Thoracic aorta (tissue), 2 donors: ENCODE measurements at regions not wholly inside any gene's neighbourhood (a gene's known extent, or its start where the extent isn't known, plus 50 kb on each side); places are given as distances from the start of the nearest gene placed in this dataset.
A peak's percentile ranks its signal among the peaks of the same experiment; 100 is the strongest.
"Not testable (repeated sequence)": the region's sequence is repeated elsewhere in the genome, so short reads cannot be mapped to it uniquely, and the experiment has no call there.

Experiments
- ATAC-seq: fragments of 150-250 bp; one replicate; pipeline ENCODE4 v1.8.0; 2017; ENCODE audit warnings: low read depth; ENCODE audit not compliant: insufficient number of reproducible peaks, low FRiP score
- DNase-seq: peaks from one replicate; pipeline ENCODE4 v3.0.0-alpha.2; 2020; ENCODE audit warnings: low spot score
- H3K27ac ChIP-seq, 2 donors: fragments of 200-600 bp; sonication (generic); 1 replicate in 1 of 2; 2 replicates in 1 of 2; pipeline ENCODE4 v1.5.1; 2016; ENCODE audit warnings: mild to moderate bottlenecking in 2 of 2, moderate library complexity in 2 of 2
- H3K27me3 ChIP-seq: fragments of 200-600 bp; sonication (generic); replicated peaks from 2 replicates; pipeline ENCODE4 v1.6.0; 2016; ENCODE audit warnings: mild to moderate bottlenecking; ENCODE audit not compliant: insufficient read depth
- H3K36me3 ChIP-seq: fragments of 200-600 bp; sonication (generic); one replicate; pipeline ENCODE4 v1.5.1; 2016
- H3K4me1 ChIP-seq, 2 donors: fragments of 200-600 bp; sonication (generic); 1 replicate in 1 of 2; 2 replicates in 1 of 2; pipeline versions ENCODE4 v1.5.1 to v1.6.0; 2016; ENCODE audit warnings: low read depth in 2 of 2, mild to moderate bottlenecking in 1 of 2; ENCODE audit not compliant: control insufficient read depth in 1 of 2
- H3K4me3 ChIP-seq: fragments of 200-600 bp; sonication (generic); 2 replicates; pipeline ENCODE4 v1.5.1; 2016; ENCODE audit warnings: mild to moderate bottlenecking
- H3K9me3 ChIP-seq: fragments of 200-600 bp; sonication (generic); 2 replicates; pipeline ENCODE4 v1.5.1; 2016

DNA sequence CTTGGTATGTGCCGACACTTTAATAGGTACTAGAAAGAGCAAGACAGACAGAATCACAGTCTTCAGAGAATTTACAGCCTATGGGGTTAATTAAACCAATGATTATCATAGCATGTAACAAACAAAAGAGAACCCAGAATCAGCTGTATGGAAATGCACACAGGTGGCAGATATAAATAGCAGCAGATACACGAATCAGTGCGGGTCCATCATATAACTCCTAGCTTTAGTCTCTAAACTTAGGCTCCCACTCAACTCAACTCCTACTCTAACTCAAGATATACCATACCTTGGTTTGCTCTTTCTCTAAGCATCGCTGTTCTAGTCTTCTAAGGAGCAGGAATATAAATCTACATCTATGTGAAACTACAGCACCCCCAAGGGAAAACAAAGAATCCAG is 132.0 kb upstream of the NBPF26 start:
- not testable (repeated sequence) for H3K27me3 ChIP-seq, H3K36me3 ChIP-seq, H3K9me3 ChIP-seq, H3K4me3 ChIP-seq, DNase-seq, ATAC-seq, H3K27ac ChIP-seq, H3K4me1 ChIP-seq

DNA sequence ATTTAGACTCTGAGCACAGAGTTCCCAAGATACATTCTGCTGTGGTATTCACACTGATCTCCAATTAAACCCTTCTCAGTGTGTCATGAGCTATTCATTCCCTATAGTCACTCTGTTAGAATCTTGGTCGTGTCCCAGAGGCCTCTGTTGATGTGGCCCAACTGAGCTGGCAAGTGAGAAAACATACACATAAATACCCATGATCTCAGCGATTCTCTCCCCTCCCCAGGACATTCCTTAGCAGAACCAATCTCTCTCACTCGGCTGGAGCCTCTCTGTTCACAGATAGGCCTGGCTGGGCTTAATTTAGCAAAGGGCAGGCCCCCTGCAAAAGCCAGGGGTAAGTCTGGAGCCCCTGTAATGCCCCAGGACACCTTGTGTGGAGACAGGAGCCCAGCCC is 130.8 kb upstream of the NBPF26 start:
- H3K4me3 ChIP-seq, H3K36me3 ChIP-seq, H3K27me3 ChIP-seq, H3K27ac ChIP-seq, H3K4me1 ChIP-seq, DNase-seq, H3K9me3 ChIP-seq: not testable (repeated sequence)
- peak; percentile 99 for ATAC-seq

DNA sequence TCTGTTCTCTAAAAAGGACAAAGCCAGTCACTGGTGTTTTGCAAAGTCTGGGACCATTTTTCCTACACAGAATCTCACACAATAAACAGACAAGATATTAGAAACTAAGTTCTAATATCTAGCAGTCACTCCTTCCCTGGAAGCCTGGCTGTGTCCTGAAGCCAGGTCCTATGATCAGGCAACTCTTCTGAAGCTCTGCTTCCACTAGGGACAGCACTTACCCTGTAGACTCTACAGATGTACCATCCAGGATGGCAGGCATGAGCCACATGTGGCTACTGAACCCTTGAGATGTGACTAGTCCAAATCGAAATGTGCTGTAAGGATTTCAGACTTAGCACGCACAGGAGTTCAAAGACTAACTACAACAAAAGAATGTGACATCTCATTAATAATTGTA is 130.1 kb upstream of the NBPF26 start:
- DNase-seq, H3K9me3 ChIP-seq, H3K4me1 ChIP-seq, H3K27me3 ChIP-seq, H3K27ac ChIP-seq, H3K4me3 ChIP-seq, ATAC-seq, H3K36me3 ChIP-seq: not testable (repeated sequence)

DNA sequence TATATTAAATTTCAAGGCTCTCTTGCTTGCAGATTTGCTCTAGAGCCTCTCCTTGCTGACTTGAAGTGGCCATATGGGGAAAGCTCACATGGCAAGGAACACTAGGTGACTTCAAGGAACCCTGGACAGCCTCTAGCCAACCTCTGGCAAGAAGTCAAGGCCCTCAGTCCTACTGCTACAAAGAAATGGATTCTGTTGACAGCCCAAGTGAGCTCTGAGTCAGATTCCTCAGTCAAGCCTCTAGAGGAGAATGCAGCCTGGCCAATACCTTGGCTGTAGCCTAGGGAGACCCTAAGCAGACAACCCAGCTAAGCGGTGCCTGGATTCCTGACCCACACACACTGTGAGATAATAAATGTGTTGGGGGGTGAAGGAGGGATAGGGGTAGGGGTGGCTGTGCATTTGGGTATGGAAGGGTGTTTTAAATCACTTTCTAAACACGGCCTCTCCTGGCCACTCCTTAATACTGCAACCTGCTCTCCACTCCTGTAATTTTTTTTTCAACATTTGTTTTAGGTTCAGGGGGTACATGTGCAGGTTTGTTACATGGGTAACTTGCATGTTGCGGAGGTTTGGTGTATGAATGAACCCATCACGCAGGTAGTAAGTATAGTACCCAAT is 125.3 kb upstream of the NBPF26 start:
- not testable (repeated sequence) for DNase-seq, H3K27ac ChIP-seq, ATAC-seq

DNA sequence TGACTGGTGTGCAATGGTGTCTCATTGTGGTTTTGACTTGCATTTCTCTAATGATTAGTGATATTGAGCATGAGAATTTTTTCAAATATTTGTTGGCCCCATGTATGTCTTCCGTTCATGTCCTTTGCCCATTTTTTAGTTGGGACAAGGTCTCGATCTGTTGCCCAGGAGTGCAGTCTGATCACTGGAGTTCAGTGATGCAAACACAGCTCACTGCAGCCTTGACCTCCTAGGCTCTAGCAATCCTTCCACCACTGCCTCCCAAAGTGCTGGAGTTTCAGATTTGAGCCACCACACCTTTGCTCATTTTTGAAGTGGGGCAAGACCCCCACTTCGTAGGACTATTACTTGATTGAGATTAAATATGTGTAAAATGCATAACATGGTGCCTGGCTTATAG is 124.2 kb upstream of the NBPF26 start:
- H3K27me3 ChIP-seq, H3K4me3 ChIP-seq, H3K9me3 ChIP-seq, DNase-seq, H3K27ac ChIP-seq, H3K36me3 ChIP-seq, H3K4me1 ChIP-seq, ATAC-seq: not testable (repeated sequence)

More for the DNA sequence above, 125.3 kb upstream of the NBPF26 start:
- not testable (repeated sequence) for H3K27me3 ChIP-seq, H3K4me3 ChIP-seq, H3K36me3 ChIP-seq, H3K9me3 ChIP-seq, H3K4me1 ChIP-seq

DNA sequence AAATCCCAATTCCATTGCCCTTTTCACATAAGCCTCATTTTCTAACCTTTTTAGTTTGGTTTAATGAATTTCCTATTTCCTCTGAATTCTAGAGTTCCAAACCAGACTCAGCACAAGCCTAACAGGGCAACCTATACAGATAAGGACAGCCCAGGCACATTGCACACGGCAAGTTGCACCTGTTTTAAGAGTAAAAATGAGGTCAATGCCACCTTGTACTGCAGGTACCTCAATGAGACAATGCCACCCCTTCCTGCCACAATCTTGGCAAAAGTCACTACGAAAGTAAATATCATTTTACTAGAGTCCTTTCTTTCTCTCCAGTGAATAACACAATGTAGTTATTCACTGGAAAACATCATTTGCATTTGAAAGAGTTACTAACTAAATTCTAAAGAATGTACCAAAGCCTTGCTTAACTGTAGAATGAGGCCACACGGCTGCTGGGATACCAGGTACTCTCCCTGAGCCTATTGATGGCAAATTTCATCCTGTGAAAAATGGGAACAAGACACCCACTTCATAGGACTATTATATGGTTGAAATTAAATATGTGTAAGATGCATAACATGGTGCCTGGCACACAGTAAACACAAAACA is 123.2 kb upstream of the NBPF26 start:
- not testable (repeated sequence) for H3K4me3 ChIP-seq, H3K4me1 ChIP-seq, DNase-seq, H3K9me3 ChIP-seq, H3K27ac ChIP-seq, H3K27me3 ChIP-seq, H3K36me3 ChIP-seq, ATAC-seq

DNA sequence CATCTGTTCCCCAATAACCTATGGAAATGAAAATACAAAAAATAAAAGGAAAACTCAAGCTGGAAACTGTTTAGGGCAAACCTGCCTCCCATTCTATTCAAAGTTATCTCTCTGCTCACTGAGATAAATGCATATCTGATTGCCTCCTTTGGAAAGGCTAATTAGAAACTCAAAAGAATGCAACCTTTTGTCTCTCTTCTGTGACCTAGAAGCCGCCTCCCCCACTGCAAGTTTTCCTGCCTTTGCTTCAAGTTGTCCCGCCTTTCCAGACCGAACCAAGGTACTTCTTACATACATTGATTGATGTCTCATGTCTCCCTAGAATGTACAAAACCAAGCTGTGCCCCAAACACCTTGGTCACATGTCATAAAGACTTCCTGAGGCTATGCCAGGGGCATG is 115.9 kb upstream of the NBPF26 start:
- H3K9me3 ChIP-seq, H3K4me3 ChIP-seq, H3K4me1 ChIP-seq, DNase-seq, H3K27ac ChIP-seq, ATAC-seq, H3K36me3 ChIP-seq, H3K27me3 ChIP-seq: not testable (repeated sequence)

DNA sequence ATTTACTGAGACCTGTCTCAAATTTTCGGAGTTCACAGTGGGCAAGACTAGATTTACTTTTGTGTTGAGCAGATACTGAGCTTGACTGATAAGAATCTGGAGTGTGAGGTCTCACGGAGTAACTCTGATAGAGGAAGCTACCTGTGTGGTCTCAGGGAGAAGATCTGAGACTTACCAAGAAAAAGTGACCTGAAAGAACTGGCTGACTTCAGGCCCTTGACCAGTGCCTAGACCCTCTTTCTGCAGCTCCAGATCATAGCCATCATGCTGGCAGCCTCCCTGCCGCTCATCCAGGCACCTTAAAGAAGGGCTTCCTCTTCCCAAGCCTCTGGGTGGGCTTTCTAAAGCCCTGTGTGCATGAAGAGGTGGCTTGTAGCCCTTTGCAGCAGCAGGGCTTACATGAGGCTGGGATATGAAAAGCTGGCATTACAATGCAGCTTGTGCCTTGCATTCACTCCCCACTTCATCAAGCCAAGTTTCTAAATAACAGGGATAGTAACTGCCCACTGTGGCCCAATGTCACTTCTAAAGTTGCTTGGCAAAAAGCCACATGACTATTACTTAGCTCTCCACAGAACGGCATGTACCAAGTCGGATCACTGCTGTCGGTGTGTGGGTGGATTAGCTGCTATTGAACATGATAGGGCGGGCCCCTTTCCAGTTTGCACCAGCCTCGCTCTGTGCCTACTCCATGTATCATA is 115.3 kb upstream of the NBPF26 start:
- H3K4me1 ChIP-seq, H3K36me3 ChIP-seq, H3K9me3 ChIP-seq, H3K4me3 ChIP-seq, DNase-seq, H3K27ac ChIP-seq, H3K27me3 ChIP-seq: not testable (repeated sequence)
- ATAC-seq, result peak; percentile 98

DNA sequence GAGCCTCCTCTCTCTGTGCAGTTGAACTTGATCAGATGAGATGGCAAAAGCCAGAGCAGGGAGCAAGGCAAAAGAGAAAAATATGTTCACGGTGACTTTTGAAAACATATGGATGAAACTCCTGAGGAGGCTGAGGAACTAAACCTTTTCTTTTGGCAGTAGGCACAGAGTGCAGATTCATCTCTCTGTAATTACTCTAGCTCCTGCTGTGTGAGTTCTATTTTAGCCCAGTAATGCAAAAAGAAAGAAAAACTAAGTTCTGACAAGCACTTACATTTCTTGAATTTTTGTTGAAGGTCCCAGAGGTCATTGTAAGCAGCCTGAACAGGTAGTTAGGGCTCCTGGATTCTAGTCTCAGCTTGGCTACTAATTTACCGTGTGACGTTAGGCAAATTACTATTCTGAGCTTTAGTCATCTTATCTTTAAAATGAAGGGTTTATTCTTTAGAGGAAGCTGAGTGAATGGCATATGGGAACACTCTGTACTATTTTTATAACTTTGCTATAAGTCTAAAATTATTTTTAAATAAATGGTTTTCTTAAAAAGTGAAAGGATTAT is 114.7 kb upstream of the NBPF26 start:
- not testable (repeated sequence) for DNase-seq, H3K27ac ChIP-seq, H3K36me3 ChIP-seq, H3K4me1 ChIP-seq, H3K9me3 ChIP-seq, H3K27me3 ChIP-seq, H3K4me3 ChIP-seq
- ATAC-seq, result peak; percentile 7

DNA sequence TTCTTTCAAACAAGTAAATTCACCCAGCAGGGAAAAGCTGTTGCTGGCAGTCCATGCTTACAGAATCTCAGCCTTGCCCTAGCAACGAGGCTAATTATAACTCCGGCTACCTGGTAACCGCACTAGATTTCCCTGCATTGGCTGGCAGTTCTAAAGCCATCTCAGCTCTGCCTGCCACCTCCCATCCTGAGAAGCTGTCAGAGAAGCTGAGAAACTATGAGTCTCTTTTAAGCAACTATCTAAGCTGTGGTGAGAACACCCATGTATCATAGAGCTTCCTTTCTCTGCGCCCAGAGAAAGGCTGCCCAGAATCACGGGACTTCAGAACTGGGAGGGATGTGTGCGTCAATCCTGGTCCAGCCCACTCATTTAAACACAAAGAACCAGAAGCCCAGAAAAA is 113.9 kb upstream of the NBPF26 start:
- H3K9me3 ChIP-seq, H3K27ac ChIP-seq, DNase-seq, H3K4me1 ChIP-seq, H3K36me3 ChIP-seq, H3K4me3 ChIP-seq, H3K27me3 ChIP-seq: not testable (repeated sequence)
- ATAC-seq, result peak; percentile 58

DNA sequence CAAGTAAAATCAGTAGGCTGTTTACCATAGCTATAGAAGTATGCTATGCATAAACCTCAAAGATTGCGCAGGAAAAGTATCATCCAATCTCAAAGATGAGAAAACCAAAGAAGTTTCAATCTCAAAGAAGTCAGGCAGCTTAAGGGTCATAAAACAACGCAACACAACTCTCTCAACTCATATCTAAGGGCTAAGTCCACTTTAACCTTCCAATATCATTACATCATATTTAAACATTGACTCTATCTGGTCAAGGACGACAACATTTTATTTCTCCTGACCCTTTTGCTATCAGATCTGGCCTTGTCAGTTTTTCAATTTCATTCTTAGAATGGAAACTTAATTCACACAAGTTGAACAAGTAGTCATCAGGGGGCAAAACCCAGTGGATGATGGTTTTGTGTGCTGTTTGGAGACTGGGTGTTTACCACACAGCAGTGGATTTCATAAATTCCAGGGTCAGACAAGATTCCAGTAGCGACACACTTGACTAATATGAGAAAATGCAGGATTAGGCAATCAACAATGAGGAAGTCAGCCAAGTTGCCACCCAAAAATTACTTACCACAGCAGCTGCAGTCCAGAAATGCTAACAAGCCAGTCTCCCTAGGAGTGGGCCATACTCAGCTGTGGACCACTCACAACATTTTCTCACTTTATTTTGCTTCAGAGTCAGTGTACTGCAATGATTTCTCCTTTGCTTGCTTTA is 108.7 kb upstream of the NBPF26 start:
- not testable (repeated sequence) for H3K27ac ChIP-seq, H3K4me3 ChIP-seq, H3K4me1 ChIP-seq, DNase-seq, H3K27me3 ChIP-seq, H3K36me3 ChIP-seq, H3K9me3 ChIP-seq
- peak; percentile 78 for ATAC-seq

DNA sequence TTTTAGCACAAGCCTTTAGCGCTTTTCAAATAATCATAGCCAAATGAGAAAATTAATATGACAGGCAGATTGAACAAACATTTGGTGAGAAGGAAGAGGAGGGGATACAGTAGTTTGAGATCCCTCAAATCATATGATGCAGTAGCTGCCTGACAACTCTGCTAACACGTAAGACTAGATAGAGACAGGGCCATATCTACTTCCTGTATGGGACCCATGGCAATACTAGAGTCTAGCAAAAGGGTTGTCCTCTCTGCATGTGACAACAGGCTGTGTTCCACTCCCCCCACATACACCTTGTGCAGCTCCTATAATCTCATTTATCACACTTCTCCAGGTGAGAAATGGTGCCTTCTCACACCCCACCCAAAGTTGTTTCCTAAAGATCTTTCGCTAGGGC is 106.3 kb upstream of the NBPF26 start:
- not testable (repeated sequence) for H3K4me1 ChIP-seq, H3K4me3 ChIP-seq, DNase-seq, H3K27ac ChIP-seq, H3K27me3 ChIP-seq, ATAC-seq, H3K36me3 ChIP-seq, H3K9me3 ChIP-seq
